ENCODE measurements at regions not wholly inside any gene's neighbourhood (a gene's known extent, or its start where the extent isn't known, plus 50 kb on each side); places are given as distances from the start of the nearest gene placed in this dataset.
A peak's percentile ranks its signal among the peaks of the same experiment; 100 is the strongest.

GRCh38 chr19:30711296-30711695 is 339.1 kb downstream of the ZNF536 start:
- Mint-ChIP-seq H3K36me3 (ENCODE audit: insufficient read depth in 1 of 3, low read depth in 3 of 3) (no peaks in the 10 kb centered on the region), H3K27me3 (ENCODE audit: low read depth) (no peaks in the 10 kb centered on the region; the same call in 1 of the 2 replicates), H3K4me1 (peaks cover 8 to 13% of the 10 kb centered on the region in 2 experiments), H3K27ac (peak overlapping the region in 2 of 3 experiments; percentile 88 to 91; a peak in 3 of 7 replicates), H3K4me3 (0 out of 5 replicates have a peak overlapping the region, but pooled peaks of 1 of the 2 experiments have one; percentile 18), H3K9me3 (no peaks in the 10 kb centered on the region)
- no CpG with 5 or more reads among the region's 17 CpGs for WGBS (ENCODE audit: extremely low coverage, insufficient read length, low lambda C conversion rate)
- peak overlapping the region; percentile 65; the same call in 1 of the 2 replicates for H3K14ac ChIP-seq (ENCODE audit: insufficient read depth, low read length)
- H2BK20ac ChIP-seq (ENCODE audit: low read depth, low read length, poor library complexity, severe bottlenecking): peak overlapping the region; percentile 61
- H3K18ac ChIP-seq (ENCODE audit: insufficient read length, low read depth, low read length): peak overlapping the region; percentile 84
- no peak for TF ChIP-seq CTCF (conservative IDR thresholded peaks at IDR 0.05)
- H2AK5ac ChIP-seq (ENCODE audit: insufficient read length, low read length): no peak overlapping the region
- no peak overlapping the region for H3K23ac ChIP-seq (ENCODE audit: insufficient read length, low read depth, low read length)
- no peak overlapping the region for H3K56ac ChIP-seq (ENCODE audit: insufficient read length, low read depth, low read length)
- no peak overlapping the region for H3K4me2 ChIP-seq (ENCODE audit: insufficient read depth, insufficient read length, low read length)
- no peaks in the 10 kb centered on the region; the same call in 1 of the 2 replicates for H3K4me1 ChIP-seq (ENCODE audit: insufficient read depth, low read length)
- no peak overlapping the region for H3K4ac ChIP-seq (ENCODE audit: low read depth, low read length)
- no peak overlapping the region for H3T11ph ChIP-seq (ENCODE audit: low read length)
- H3K27ac ChIP-seq (ENCODE audit: insufficient read length, low read depth, low read length): no peak overlapping the region
- H3K27me3 ChIP-seq (ENCODE audit: insufficient read depth, low read length): no peaks in the 10 kb centered on the region
- H3K9ac ChIP-seq (ENCODE audit: extremely low read depth, insufficient read length, low read length): no peak overlapping the region
- no peaks in the 10 kb centered on the region for H3K79me1 ChIP-seq (ENCODE audit: insufficient read depth, low read depth, low read length, poor library complexity, severe bottlenecking)
- DNase-seq: no peak
- H2AFZ ChIP-seq (ENCODE audit: low read length): no peak overlapping the region
- H3K79me2 ChIP-seq (ENCODE audit: insufficient read depth, low read length): no peaks in the 10 kb centered on the region
- no peak overlapping the region for H4K8ac ChIP-seq (replicated peaks; ENCODE audit: insufficient read length, low read depth, low read length)
- no peak overlapping the region for H4K5ac ChIP-seq (ENCODE audit: insufficient read length, low read depth, low read length)
- no peaks in the 10 kb centered on the region for H4K20me1 ChIP-seq (ENCODE audit: control insufficient read depth, insufficient read depth, insufficient read length)
- H3K23me2 ChIP-seq (ENCODE audit: insufficient read length, low read depth, low read length, poor library complexity, severe bottlenecking): no peaks in the 10 kb centered on the region
- no peak overlapping the region for H2BK120ac ChIP-seq (ENCODE audit: low read depth, low read length, poor library complexity, severe bottlenecking)
- H4K91ac ChIP-seq (ENCODE audit: insufficient read length, low read depth, low read length): no peak overlapping the region
- H2BK5ac ChIP-seq (ENCODE audit: insufficient read length, low read length): no peak overlapping the region
- H2BK15ac ChIP-seq (ENCODE audit: low read depth, low read length): no peak overlapping the region
- H3K9me3 ChIP-seq (ENCODE audit: control insufficient read depth, low read depth, low read length): no peaks in the 10 kb centered on the region
- no peak overlapping the region for H2BK12ac ChIP-seq (ENCODE audit: insufficient read length, low read depth, low read length)

Data from H9 (cell line).